IMR-90 (cell line): ENCODE measurements at regions not wholly inside any gene's neighbourhood (a gene's known extent, or its start where the extent isn't known, plus 50 kb on each side); places are given as distances from the start of the nearest gene placed in this dataset.
A peak's percentile ranks its signal among the peaks of the same experiment; 100 is the strongest.

Experiments
- ATAC-seq: fragments of 200-7000 bp; cut with Tn5 transposase; 2 replicates; pipeline ENCODE4 v1.9.1; 2020; ENCODE audit warnings: low read depth, mild to moderate bottlenecking, moderate library complexity
- BruUV-seq: library from RNA; stranded (reverse); fragments of 400-500 nt; replicated peaks from 2 replicates; lab custom pipeline; 2021; lab: Mats Ljungman, UMichigan
- CTCF ChIA-PET: fragments of 300-600 bp; formaldehyde crosslinking; extraction: SDS; loops from one replicate; lab custom pipeline; 2021; ENCODE audit warnings: antibody characterized with exemption; lab: Yijun Ruan, JAX
- POLR2A ChIA-PET: fragments of 300-600 bp; sonication (Branson Sonifier 250); formaldehyde crosslinking; loops from one replicate; lab custom pipeline; 2022; ENCODE audit warnings: antibody characterized with exemption; ENCODE audit not compliant: unreplicated experiment; lab: Charles Lee
- DNase-seq: peaks from one replicate; pipeline ENCODE4 v3.0.0; 2013
- H2AFZ ChIP-seq: replicated peaks from 2 replicates; pipeline ENCODE3; 2013; ENCODE audit warnings: low read length, mild to moderate bottlenecking; ENCODE audit not compliant: poor library complexity
- H2AK5ac ChIP-seq: 2 replicates; pipeline ENCODE4 v1.6.1; 2013; ENCODE audit warnings: low read depth, low read length, inconsistent platforms
- H2AK9ac ChIP-seq: replicated peaks from 2 replicates; pipeline ENCODE3; 2013; ENCODE audit warnings: mild to moderate bottlenecking, low read depth, low read length, moderate library complexity; ENCODE audit not compliant: poor library complexity
- H2BK120ac ChIP-seq: 2 replicates; pipeline ENCODE4 v1.6.1; 2013; ENCODE audit warnings: low read depth, low read length, inconsistent platforms
- H2BK15ac ChIP-seq: 3 replicates; pipeline ENCODE4 v1.6.1; 2013; ENCODE audit warnings: low read depth, low read length, inconsistent platforms
- H2BK20ac ChIP-seq: 2 replicates; pipeline ENCODE4 v1.6.1; 2013; ENCODE audit warnings: low read depth, mild to moderate bottlenecking, inconsistent platforms, low read length, moderate library complexity
- H2BK5ac ChIP-seq: 2 replicates; pipeline ENCODE4 v1.6.1; 2013; ENCODE audit warnings: mild to moderate bottlenecking, low read depth, low read length, inconsistent platforms; ENCODE audit not compliant: poor library complexity, severe bottlenecking
- H3K14ac ChIP-seq: replicated peaks from 2 replicates; pipeline ENCODE4 v1.6.1; 2013; ENCODE audit warnings: low read depth, low read length, inconsistent platforms
- H3K18ac ChIP-seq: 2 replicates; pipeline ENCODE4 v1.6.1; 2013; ENCODE audit warnings: low read depth, low read length, control low read depth
- H3K23ac ChIP-seq: 2 replicates; pipeline ENCODE4 v1.6.1; 2013; ENCODE audit warnings: low read depth, low read length, inconsistent platforms
- H3K27ac ChIP-seq: 2 replicates; pipeline ENCODE4 v1.5.1; 2013; ENCODE audit warnings: mild to moderate bottlenecking, control low read depth, low read length; ENCODE audit not compliant: insufficient read depth
- H3K27me3 ChIP-seq: 2 replicates; pipeline ENCODE4 v1.6.1; 2013; ENCODE audit warnings: low read length; ENCODE audit not compliant: control insufficient read depth, insufficient read depth
- H3K36me3 ChIP-seq: 2 replicates; pipeline ENCODE4 v1.6.1; 2013; ENCODE audit warnings: low read length, mixed read lengths; ENCODE audit not compliant: control insufficient read depth, insufficient read depth
- H3K4ac ChIP-seq: 2 replicates; pipeline ENCODE4 v1.6.1; 2013; ENCODE audit warnings: low read depth, low read length, inconsistent platforms
- H3K4me1 ChIP-seq: 2 replicates; pipeline ENCODE4 v1.6.1; 2013; ENCODE audit warnings: low read length, mixed read lengths; ENCODE audit not compliant: control insufficient read depth, insufficient read depth
- H3K4me2 ChIP-seq: 2 replicates; pipeline ENCODE4 v1.6.1; 2013; ENCODE audit warnings: low read depth, mild to moderate bottlenecking, control low read depth, low read length, moderate library complexity
- H3K4me3 ChIP-seq: 2 replicates; pipeline ENCODE4 v1.5.1; 2013; ENCODE audit warnings: low read depth, mild to moderate bottlenecking, control low read depth, low read length, moderate library complexity; ENCODE audit not compliant: insufficient read depth
- H3K56ac ChIP-seq: 2 replicates; pipeline ENCODE4 v1.6.1; 2013; ENCODE audit warnings: low read length, inconsistent platforms; ENCODE audit not compliant: insufficient read depth; ENCODE audit errors: extremely low read depth
- H3K79me1 ChIP-seq, 2 experiments: 2 replicates each; pipeline ENCODE4 v1.6.1; 2013; ENCODE audit warnings: low read length in 2 of 2, inconsistent platforms in 1 of 2, low read depth in 1 of 2
- H3K9ac ChIP-seq: 2 replicates; pipeline ENCODE4 v1.6.1; 2013; ENCODE audit warnings: low read depth, low read length, control low read depth
- H3K9me1 ChIP-seq: 2 replicates; pipeline ENCODE4 v1.6.1; 2013; ENCODE audit warnings: low read length, inconsistent platforms; ENCODE audit not compliant: insufficient read depth
- H3K9me3 ChIP-seq: 2 replicates; pipeline ENCODE4 v1.6.1; 2013; ENCODE audit warnings: low read length; ENCODE audit not compliant: control insufficient read depth, insufficient read depth
- H4K20me1 ChIP-seq: 2 replicates; pipeline ENCODE4 v1.6.1; 2013; ENCODE audit warnings: low read length, inconsistent platforms; ENCODE audit not compliant: insufficient read depth
- H4K5ac ChIP-seq: 2 replicates; pipeline ENCODE4 v1.6.1; 2013; ENCODE audit warnings: mild to moderate bottlenecking, low read depth, low read length, control low read depth
- H4K8ac ChIP-seq, 2 experiments: 2 replicates each; pipeline ENCODE4 v1.6.1; 2013; ENCODE audit warnings: low read depth in 2 of 2, low read length in 2 of 2, control low read depth in 1 of 2, inconsistent platforms in 1 of 2
- H4K91ac ChIP-seq: 2 replicates; pipeline ENCODE4 v1.6.1; 2013; ENCODE audit warnings: low read depth, low read length, inconsistent platforms; ENCODE audit not compliant: insufficient read depth
- BHLHE40 ChIP-seq: fragments of 150-350 bp; IDR thresholded peaks from 2 replicates; pipeline ENCODE4 v1.6.1; 2016; ENCODE audit warnings: mild to moderate bottlenecking, low read depth, low read length
- CHD1 ChIP-seq: IDR thresholded peaks from 2 replicates; pipeline ENCODE4 v1.6.1; 2012; ENCODE audit warnings: low read depth, low read length, improper control_type of control experiment
- CTCF ChIP-seq: conservative IDR thresholded peaks from 2 replicates; pipeline ENCODE4 v1.5.1; 2012; ENCODE audit warnings: mild to moderate bottlenecking, low read depth, low read length, improper control_type of control experiment
- ELK1 ChIP-seq: fragments of 150-350 bp; IDR thresholded peaks from 2 replicates; pipeline ENCODE4 v1.6.1; 2016; ENCODE audit warnings: low read depth, mild to moderate bottlenecking, low read length, moderate library complexity, borderline replicate concordance
- FOS ChIP-seq: fragments of 150-350 bp; IDR thresholded peaks from 2 replicates; pipeline ENCODE4 v1.6.1; 2016; ENCODE audit warnings: low read depth, low read length
- MXI1 ChIP-seq: IDR thresholded peaks from 2 replicates; pipeline ENCODE4 v1.6.1; 2012; ENCODE audit warnings: low read depth, mild to moderate bottlenecking, low read length, moderate library complexity, borderline replicate concordance
- POLR2A ChIP-seq: IDR thresholded peaks from 2 replicates; pipeline ENCODE4 v1.6.1; 2012; ENCODE audit warnings: mild to moderate bottlenecking, low read depth, low read length
- RFX5 ChIP-seq: IDR thresholded peaks from 2 replicates; pipeline ENCODE4 v1.8.0; 2012; ENCODE audit warnings: low read depth, mild to moderate bottlenecking, low read length, moderate library complexity
- SMC3 ChIP-seq: fragments of 150-350 bp; IDR thresholded peaks from 2 replicates; pipeline ENCODE4 v1.6.1; 2016; ENCODE audit warnings: low read depth, mild to moderate bottlenecking, antibody characterized with exemption, low read length, moderate library complexity
- WGBS, 2 experiments: methylation state at CpG; one replicate each; pipeline versions ENCODE4 v1.1.5 to v1.1.7; 2013; ENCODE audit warnings: missing lambda C conversion rate in 2 of 2; ENCODE audit not compliant: insufficient read length in 1 of 2; ENCODE audit errors: extremely low coverage in 2 of 2; 5-methylcytosine and 5-hydroxymethylcytosine counted together
- dilution Hi-C: fragments of 300-500 bp; cut with HindIII; formaldehyde crosslinking; loops from one replicate; pipeline ENCODE4 v1.14.3; 2018; ENCODE audit warnings: low sequenced_read_pairs; ENCODE audit not compliant: unreplicated experiment
- in situ Hi-C: fragments of 300-500 bp; cut with MboI; formaldehyde crosslinking; loops from 3 replicates; pipeline ENCODE4 v1.14.3; 2019; ENCODE audit warnings: low sequenced_read_pairs, inconsistent platforms, mixed read lengths
- intact Hi-C: fragments of 100-400 bp; cut with micrococcal nuclease; formaldehyde crosslinking; loops from 2 replicates; pipeline ENCODE4 v1.10.0; 2022

GRCh38 chr17:409848-410542 is 57.4 kb upstream of the RPH3AL start (continued):
- TF ChIP-seq CTCF (peak; percentile 9; the same call in 1 of the 2 replicates), BHLHE40 (peak; percentile 69; the same call in 1 of the 2 replicates)

- Histone ChIP-seq H3K9me1 (no peaks in the 10 kb centered on the region), H3K4me3 (peak overlapping the region; percentile 27), H2BK5ac (peak overlapping the region; percentile 76), H3K4me2 (peak overlapping the region; percentile 65), H2BK120ac (peak overlapping the region; percentile 37), H2BK20ac (no peak overlapping the region), H3K79me1 (peaks cover 0 to 12% of the 10 kb centered on the region in 2 experiments; a peak in 3 of 4 replicates), H2AFZ (peak overlapping the region; percentile 100), H2BK15ac (peak overlapping the region; percentile 8; the same call in 1 of the 3 replicates), H2AK5ac (peak overlapping the region; percentile 30), H3K18ac (peak overlapping the region; percentile 19; the same call in 1 of the 2 replicates), H4K8ac (peak overlapping the region; percentile 52 to 100), H3K9me3 (no peaks in the 10 kb centered on the region), H3K23ac (peak overlapping the region; percentile 20; the same call in 1 of the 2 replicates), H3K56ac (0 out of 2 replicates have a peak overlapping the region, but pooled peaks have one; percentile 24), H3K27me3 (no peaks in the 10 kb centered on the region), H3K36me3 (no peaks in the 10 kb centered on the region), H3K4me1 (peaks cover 4% of the 10 kb centered on the region), H4K20me1 (no peaks in the 10 kb centered on the region), H4K5ac (peak overlapping the region; percentile 82), H3K9ac (peak overlapping the region; percentile 25; the same call in 1 of the 2 replicates), H3K4ac (peak overlapping the region; percentile 85), H3K27ac (peak overlapping the region; percentile 48), H4K91ac (peak overlapping the region; percentile 76), H2AK9ac (peak overlapping the region; percentile 21), H3K14ac (peak overlapping the region; percentile 88)
- ATAC-seq = no peak
- dilution Hi-C loops = no loop called here
- POLR2A ChIA-PET = no interaction called here
- TF ChIP-seq MXI1 (no peak), POLR2A (no peak), RFX5 (no peak), CHD1 (no peak), FOS (no peak), ELK1 (no peak), SMC3 (no peak)
- CTCF ChIA-PET = no interaction called here
- in situ Hi-C loops = no loop called here
- no TSS peak for BruUV-seq
- no peak for DNase-seq
- WGBS, 2 experiments = 88% methylated on average over 5 of the region's 16 CpGs; no CpG with 5 or more reads in 1 of the 2 experiments
- intact Hi-C loops = no loop called here
These were observed 56.8 kb upstream of the RPH3AL start for GRCh38 chr17:409308-409847.
